Naive thymus-derived CD8-positive, alpha-beta T cell (primary cell): ENCODE measurements at regions not wholly inside any gene's neighbourhood (a gene's known extent, or its start where the extent isn't known, plus 50 kb on each side); places are given as distances from the start of the nearest gene placed in this dataset.

ENCODE experiments used
- ATAC-seq, 2 donors: fragments of 150-1000 bp; cut with Tn5 transposase in 1 of 2; sonication (Bioruptor Pico), chemical (Tn5 transposase) in 1 of 2; 1 replicate in 1 of 2; 2 replicates in 1 of 2; pipeline ENCODE4 v1.10.0; 2021; ENCODE audit warnings: mild to moderate bottlenecking in 2 of 2, moderate library complexity in 2 of 2
- POLR2A ChIA-PET: fragments of 350-600 bp; sonication (Branson Sonifier 250); formaldehyde crosslinking; loops from one replicate; lab custom pipeline; 2021; ENCODE audit warnings: antibody characterized with exemption; lab: Charles Lee
- DNase-seq, 10 donors: peaks; one replicate each; pipeline versions ENCODE4 v3.0.0 to v3.0.0-alpha.2; 2020 to 2022
- H3K27ac Mint-ChIP-seq, 10 donors: one replicate each; pipeline ENCODE4 v1.8.0; 2020 to 2022; ENCODE audit warnings: mild to moderate bottlenecking in 10 of 10, mixed read lengths in 10 of 10, moderate library complexity in 4 of 10, inconsistent platforms in 1 of 10
- H3K27me3 Mint-ChIP-seq, 5 donors: one replicate each; pipeline ENCODE4 v1.8.0; 2021 to 2022; ENCODE audit warnings: mixed read lengths in 5 of 5
- H3K36me3 Mint-ChIP-seq, 3 donors: one replicate each; pipeline ENCODE4 v1.8.0; 2020 to 2022; ENCODE audit warnings: mixed read lengths in 3 of 3, mild to moderate bottlenecking in 2 of 3, inconsistent platforms in 1 of 3
- H3K4me1 Mint-ChIP-seq, 4 donors: one replicate each; pipeline ENCODE4 v1.8.0; 2021 to 2022; ENCODE audit warnings: mixed read lengths in 4 of 4
- H3K4me3 Mint-ChIP-seq, 10 donors: one replicate each; pipeline ENCODE4 v1.8.0; 2020 to 2022; ENCODE audit warnings: mild to moderate bottlenecking in 10 of 10, mixed read lengths in 10 of 10, moderate library complexity in 6 of 10, inconsistent platforms in 1 of 10
- H3K9me3 Mint-ChIP-seq, 9 donors: one replicate each; pipeline ENCODE4 v1.8.0; 2020 to 2022; ENCODE audit warnings: mixed read lengths in 9 of 9, mild to moderate bottlenecking in 3 of 9, inconsistent platforms in 1 of 9, moderate library complexity in 1 of 9

GRCh38 chr2:71995067-71995665, 152.5 kb downstream of the CYP26B1 start:
- no peaks in the 10 kb centered on the region for H3K36me3 Mint-ChIP-seq
- POLR2A ChIA-PET: no interaction called here
- ATAC-seq: no peak

GRCh38 chr2:71992036-71992435, 155.6 kb downstream of the CYP26B1 start:
- Mint-ChIP-seq H3K27ac (no peak overlapping the region), H3K4me1 (no peaks in the 10 kb centered on the region), H3K9me3 (peaks cover 0 to 4% (median 0%) of the 10 kb centered on the region in 9 donors), H3K36me3 (no peaks in the 10 kb centered on the region), H3K27me3 (peaks cover 0 to 13% (median 8%) of the 10 kb centered on the region in 5 donors), H3K4me3 (no peak overlapping the region)
- POLR2A ChIA-PET: no interaction called here
- DNase-seq (no peak), ATAC-seq (no peak)

More at GRCh38 chr2:71995067-71995665, 152.5 kb downstream of the CYP26B1 start:
- no peak overlapping the region for H3K4me3 Mint-ChIP-seq
- peaks cover under 1 to 22% (median 8%) of the 10 kb centered on the region in 5 donors for H3K27me3 Mint-ChIP-seq
- DNase-seq: no peak
- H3K4me1 Mint-ChIP-seq: no peaks in the 10 kb centered on the region
- no peak overlapping the region for H3K27ac Mint-ChIP-seq
- peaks cover 0 to 4% (median 0%) of the 10 kb centered on the region in 9 donors for H3K9me3 Mint-ChIP-seq

- H3K4me1 Mint-ChIP-seq: no peaks in the 10 kb centered on the region
- H3K4me3 Mint-ChIP-seq: no peak overlapping the region
- peaks cover 0 to 13% (median 8%) of the 10 kb centered on the region in 5 donors for H3K27me3 Mint-ChIP-seq
- POLR2A ChIA-PET: no interaction called here
- ATAC-seq (no peak), DNase-seq (no peak)
- H3K36me3 Mint-ChIP-seq: no peaks in the 10 kb centered on the region
- H3K27ac Mint-ChIP-seq: no peak overlapping the region
- peaks cover 0 to 4% (median 0%) of the 10 kb centered on the region in 9 donors for H3K9me3 Mint-ChIP-seq
Measured at GRCh38 chr2:71991397-71991796, 156.3 kb downstream of the CYP26B1 start.

DNA sequence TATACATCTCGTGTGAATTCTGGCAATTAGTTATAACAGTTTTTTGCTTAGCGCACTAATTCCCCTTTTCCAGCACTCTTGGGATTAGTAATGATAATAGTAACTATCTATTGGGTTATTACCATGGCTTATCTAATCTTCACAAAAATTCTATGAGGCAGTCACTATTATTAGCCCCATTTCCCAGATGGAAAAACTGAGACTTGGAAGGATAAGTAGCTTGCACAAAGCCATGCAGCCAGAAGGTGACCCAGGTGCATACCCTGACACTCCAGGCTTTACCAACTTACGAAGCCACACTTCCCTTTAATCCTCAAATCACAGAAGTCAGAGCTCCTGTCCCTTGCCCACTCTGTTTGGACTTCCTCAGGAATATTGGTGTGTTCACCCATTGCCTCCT, 156.8 kb downstream of the CYP26B1 start:
- no peaks in the 10 kb centered on the region for H3K36me3 Mint-ChIP-seq
- POLR2A ChIA-PET: no interaction called here
- H3K27me3 Mint-ChIP-seq: peaks cover 0 to 13% (median 8%) of the 10 kb centered on the region in 5 donors
- no peak for ATAC-seq
- no peaks in the 10 kb centered on the region for H3K4me1 Mint-ChIP-seq
- H3K27ac Mint-ChIP-seq: no peak overlapping the region
- no peak for DNase-seq
- H3K9me3 Mint-ChIP-seq: peaks cover 0 to 4% (median 2%) of the 10 kb centered on the region in 9 donors
- no peak overlapping the region for H3K4me3 Mint-ChIP-seq

DNA sequence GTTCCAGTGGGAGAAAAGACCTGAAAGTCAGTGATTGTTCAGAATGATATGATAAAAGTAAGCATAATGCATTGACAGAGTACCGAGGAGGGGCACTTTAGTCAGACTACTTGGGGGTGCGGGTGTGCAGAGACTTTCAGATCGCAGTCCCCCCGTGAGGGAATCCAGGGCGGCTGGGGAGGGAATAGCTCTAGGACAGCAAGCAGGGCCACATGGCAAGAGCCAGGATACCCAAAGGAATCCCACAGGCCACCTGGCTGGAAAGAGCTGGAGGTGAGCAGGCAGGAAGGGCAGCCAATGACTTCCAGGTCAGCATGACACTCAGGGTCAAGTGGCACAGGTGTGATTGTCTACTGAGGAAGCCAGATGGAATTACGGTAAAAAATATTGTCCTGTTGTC, 157.5 kb downstream of the CYP26B1 start:
- peaks cover 0 to 10% (median 2%) of the 10 kb centered on the region in 9 donors for H3K9me3 Mint-ChIP-seq
- ATAC-seq (no peak), DNase-seq (no peak)
- no peak overlapping the region for H3K4me3 Mint-ChIP-seq
- peaks cover 0 to 13% (median 8%) of the 10 kb centered on the region in 5 donors for H3K27me3 Mint-ChIP-seq
- POLR2A ChIA-PET: no interaction called here
- peaks cover 0 to 5% (median 0%) of the 10 kb centered on the region in 3 donors for H3K36me3 Mint-ChIP-seq
- H3K27ac Mint-ChIP-seq: no peak overlapping the region
- no peaks in the 10 kb centered on the region for H3K4me1 Mint-ChIP-seq

GRCh38 chr2:71989671-71990070, 158.0 kb downstream of the CYP26B1 start:
- peaks cover 0 to 10% (median 2%) of the 10 kb centered on the region in 9 donors for H3K9me3 Mint-ChIP-seq
- DNase-seq: no peak
- H3K27ac Mint-ChIP-seq: no peak overlapping the region
- peaks cover 0 to 13% (median 8%) of the 10 kb centered on the region in 5 donors for H3K27me3 Mint-ChIP-seq
- no peak for ATAC-seq
- POLR2A ChIA-PET: no interaction called here
- peaks cover 0 to 5% (median 0%) of the 10 kb centered on the region in 3 donors for H3K36me3 Mint-ChIP-seq
- no peak overlapping the region for H3K4me3 Mint-ChIP-seq
- H3K4me1 Mint-ChIP-seq: no peaks in the 10 kb centered on the region

GRCh38 chr2:71988170-71988569, 159.5 kb downstream of the CYP26B1 start:
- H3K27ac Mint-ChIP-seq: no peak overlapping the region
- peaks cover 0 to 13% (median 8%) of the 10 kb centered on the region in 5 donors for H3K27me3 Mint-ChIP-seq
- DNase-seq: no peak
- POLR2A ChIA-PET: no interaction called here
- peaks cover 0 to 10% (median 1%) of the 10 kb centered on the region in 9 donors for H3K9me3 Mint-ChIP-seq
- no peaks in the 10 kb centered on the region for H3K4me1 Mint-ChIP-seq
- H3K4me3 Mint-ChIP-seq: no peak overlapping the region
- ATAC-seq: no peak
- peaks cover 0 to 5% (median 0%) of the 10 kb centered on the region in 3 donors for H3K36me3 Mint-ChIP-seq

GRCh38 chr2:71976685-71977084, 171.0 kb downstream of the CYP26B1 start:
- no peaks in the 10 kb centered on the region for H3K36me3 Mint-ChIP-seq
- no peak overlapping the region for H3K4me3 Mint-ChIP-seq
- H3K4me1 Mint-ChIP-seq: no peaks in the 10 kb centered on the region
- no peak for DNase-seq
- peaks cover 0 to 16% (median 5%) of the 10 kb centered on the region in 9 donors for H3K9me3 Mint-ChIP-seq
- POLR2A ChIA-PET: no interaction called here
- peaks cover 9 to 28% (median 14%) of the 10 kb centered on the region in 5 donors for H3K27me3 Mint-ChIP-seq
- H3K27ac Mint-ChIP-seq: no peak overlapping the region
- no peak for ATAC-seq

DNA sequence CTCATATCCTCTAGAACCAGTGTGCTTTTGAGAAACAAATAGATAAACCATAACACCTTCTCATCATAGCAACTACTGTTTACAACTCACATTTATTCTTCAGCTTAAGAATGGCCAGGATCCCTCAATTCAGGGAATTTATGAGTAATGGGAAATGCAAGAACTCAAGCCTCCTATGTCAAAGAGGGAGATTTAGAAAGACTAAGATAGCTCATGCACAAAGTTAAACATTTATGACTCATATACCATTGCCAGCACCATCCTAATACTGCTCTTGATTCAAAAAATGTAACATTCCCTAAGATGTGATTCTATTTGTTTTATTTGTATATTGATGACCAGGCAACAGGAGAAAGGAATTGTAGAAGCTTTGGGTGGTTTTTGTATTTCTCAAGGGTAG, 172.8 kb downstream of the CYP26B1 start:
- Mint-ChIP-seq H3K27me3 (peaks cover 4 to 18% (median 9%) of the 10 kb centered on the region in 5 donors), H3K36me3 (no peaks in the 10 kb centered on the region), H3K9me3 (peaks cover 0 to 15% (median 4%) of the 10 kb centered on the region in 9 donors), H3K4me3 (no peak overlapping the region), H3K4me1 (no peaks in the 10 kb centered on the region), H3K27ac (no peak overlapping the region)
- DNase-seq (no peak), ATAC-seq (no peak)
- POLR2A ChIA-PET: no interaction called here

DNA sequence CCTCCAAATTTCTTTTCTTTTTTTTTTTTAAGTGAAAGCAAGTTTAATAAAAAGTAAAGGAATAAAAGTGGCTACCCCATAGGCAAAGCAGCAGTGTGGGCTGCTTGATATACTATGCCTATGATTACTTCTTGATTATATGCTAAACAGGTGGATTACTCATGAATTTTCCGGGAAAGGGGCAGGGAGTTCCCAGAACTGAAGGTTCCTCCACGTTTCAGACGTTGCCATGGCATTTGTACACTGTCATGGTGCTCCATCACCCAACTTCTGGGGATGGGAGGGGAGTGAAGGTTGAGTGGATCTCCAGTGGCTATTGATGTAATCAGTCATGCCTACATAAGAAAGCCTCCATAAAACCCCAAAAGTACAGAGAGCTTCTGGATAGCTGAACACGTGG, 176.2 kb downstream of the CYP26B1 start:
- H3K36me3 Mint-ChIP-seq: no peaks in the 10 kb centered on the region
- H3K9me3 Mint-ChIP-seq: peaks cover 0 to 6% (median 1%) of the 10 kb centered on the region in 9 donors
- ATAC-seq (no peak), DNase-seq (no peak)
- no peak overlapping the region for H3K27ac Mint-ChIP-seq
- peaks cover 4 to 17% (median 8%) of the 10 kb centered on the region in 5 donors for H3K27me3 Mint-ChIP-seq
- no peak overlapping the region for H3K4me3 Mint-ChIP-seq
- POLR2A ChIA-PET: no interaction called here
- H3K4me1 Mint-ChIP-seq: no peaks in the 10 kb centered on the region

DNA sequence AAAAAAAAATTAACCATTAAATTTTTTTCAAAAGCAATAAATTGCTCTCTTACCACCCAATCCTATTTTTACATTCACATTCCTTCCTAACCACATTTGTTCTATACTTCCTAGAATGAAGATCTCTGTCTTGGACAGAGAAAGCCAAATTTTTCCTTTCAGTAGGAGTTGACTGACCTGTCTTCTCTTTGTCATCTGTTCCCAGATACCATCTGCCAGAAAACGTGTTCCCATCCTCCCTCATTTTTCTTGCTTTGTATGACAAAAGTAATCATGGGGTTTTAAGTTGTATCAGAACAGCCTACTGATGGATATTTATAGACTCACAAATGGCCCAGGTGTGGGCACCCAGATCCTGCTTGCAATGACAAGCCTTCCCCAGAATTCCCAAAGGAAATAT, 182.1 kb downstream of the CYP26B1 start:
- ATAC-seq (no peak), DNase-seq (no peak)
- Mint-ChIP-seq H3K4me3 (no peak overlapping the region), H3K27ac (no peak overlapping the region), H3K36me3 (no peaks in the 10 kb centered on the region), H3K4me1 (no peaks in the 10 kb centered on the region), H3K27me3 (peaks cover 4 to 14% (median 8%) of the 10 kb centered on the region in 5 donors), H3K9me3 (peaks cover 0 to 4% (median 0%) of the 10 kb centered on the region in 9 donors)
- POLR2A ChIA-PET: no interaction called here

GRCh38 chr2:71962911-71963694, 184.6 kb downstream of the CYP26B1 start:
- H3K4me3 Mint-ChIP-seq: no peak overlapping the region
- H3K27ac Mint-ChIP-seq: no peak overlapping the region
- H3K27me3 Mint-ChIP-seq: peaks cover 3 to 8% (median 8%) of the 10 kb centered on the region in 5 donors
- peaks cover 0 to 23% (median 8%) of the 10 kb centered on the region in 9 donors for H3K9me3 Mint-ChIP-seq
- H3K36me3 Mint-ChIP-seq: peaks cover 0 to 3% (median 0%) of the 10 kb centered on the region in 3 donors
- ATAC-seq (no peak), DNase-seq (no peak)
- POLR2A ChIA-PET: no interaction called here
- H3K4me1 Mint-ChIP-seq: no peaks in the 10 kb centered on the region

GRCh38 chr2:71962350-71962749, 185.3 kb downstream of the CYP26B1 start:
- ATAC-seq (no peak), DNase-seq (no peak)
- Mint-ChIP-seq H3K4me3 (no peak overlapping the region), H3K27ac (no peak overlapping the region), H3K36me3 (peaks cover 0 to 3% (median 0%) of the 10 kb centered on the region in 3 donors), H3K4me1 (no peaks in the 10 kb centered on the region), H3K27me3 (peaks cover 3 to 8% (median 8%) of the 10 kb centered on the region in 5 donors), H3K9me3 (peaks cover 0 to 31% (median 8%) of the 10 kb centered on the region in 9 donors)
- POLR2A ChIA-PET: no interaction called here
